ENCODE measurements at regions not wholly inside any gene's neighbourhood (a gene's known extent, or its start where the extent isn't known, plus 50 kb on each side); places are given as distances from the start of the nearest gene placed in this dataset.
"Not testable (repeated sequence)": the region's sequence is repeated elsewhere in the genome, so short reads cannot be mapped to it uniquely, and the experiment has no call there.

DNA sequence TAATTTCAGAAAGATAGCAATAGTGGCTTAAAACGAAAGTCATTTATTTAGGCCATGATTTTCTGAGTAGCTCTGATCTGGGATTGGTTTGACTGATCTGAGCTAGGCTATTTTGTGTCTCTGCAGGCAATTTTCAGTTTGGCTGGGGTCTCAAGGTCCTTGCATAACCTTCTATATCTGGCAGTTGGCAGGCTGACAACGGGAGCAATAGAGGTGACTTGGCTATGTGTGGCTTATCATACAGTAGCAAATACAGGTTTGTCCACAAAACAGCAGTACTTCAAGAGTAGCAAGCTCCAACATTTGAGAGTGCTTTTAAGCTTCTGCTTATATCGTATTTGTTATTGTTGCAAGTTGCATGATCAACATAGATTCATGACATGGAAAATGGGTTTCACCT lies 1167.3 kb upstream of the CELF2 start:
- no peak for DNase-seq (ENCODE audit: extremely low read depth in 1 of 11, low read depth in 9 of 11, low spot score in 4 of 11)

DNA sequence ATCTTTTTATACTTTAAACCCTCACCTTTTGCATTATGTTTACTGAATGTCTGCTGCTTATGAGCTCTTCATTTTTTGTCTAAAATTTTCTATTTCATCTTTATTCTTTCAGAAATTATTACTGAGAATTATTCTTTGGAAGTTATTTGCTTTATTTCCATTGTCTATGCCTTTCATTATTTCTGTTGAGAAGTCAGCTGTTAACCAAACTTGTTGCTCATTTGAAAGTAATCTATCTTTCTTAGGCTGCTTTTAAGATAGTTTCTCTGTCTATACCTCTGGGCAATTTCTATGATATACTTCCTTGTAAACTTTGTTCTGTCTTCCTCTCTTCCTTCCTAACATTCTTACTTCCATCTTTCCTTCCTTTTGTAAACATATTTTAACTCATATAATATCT lies 1165.9 kb upstream of the CELF2 start:
- no peak for DNase-seq (ENCODE audit: extremely low read depth in 1 of 11, low read depth in 9 of 11, low spot score in 4 of 11)

DNA sequence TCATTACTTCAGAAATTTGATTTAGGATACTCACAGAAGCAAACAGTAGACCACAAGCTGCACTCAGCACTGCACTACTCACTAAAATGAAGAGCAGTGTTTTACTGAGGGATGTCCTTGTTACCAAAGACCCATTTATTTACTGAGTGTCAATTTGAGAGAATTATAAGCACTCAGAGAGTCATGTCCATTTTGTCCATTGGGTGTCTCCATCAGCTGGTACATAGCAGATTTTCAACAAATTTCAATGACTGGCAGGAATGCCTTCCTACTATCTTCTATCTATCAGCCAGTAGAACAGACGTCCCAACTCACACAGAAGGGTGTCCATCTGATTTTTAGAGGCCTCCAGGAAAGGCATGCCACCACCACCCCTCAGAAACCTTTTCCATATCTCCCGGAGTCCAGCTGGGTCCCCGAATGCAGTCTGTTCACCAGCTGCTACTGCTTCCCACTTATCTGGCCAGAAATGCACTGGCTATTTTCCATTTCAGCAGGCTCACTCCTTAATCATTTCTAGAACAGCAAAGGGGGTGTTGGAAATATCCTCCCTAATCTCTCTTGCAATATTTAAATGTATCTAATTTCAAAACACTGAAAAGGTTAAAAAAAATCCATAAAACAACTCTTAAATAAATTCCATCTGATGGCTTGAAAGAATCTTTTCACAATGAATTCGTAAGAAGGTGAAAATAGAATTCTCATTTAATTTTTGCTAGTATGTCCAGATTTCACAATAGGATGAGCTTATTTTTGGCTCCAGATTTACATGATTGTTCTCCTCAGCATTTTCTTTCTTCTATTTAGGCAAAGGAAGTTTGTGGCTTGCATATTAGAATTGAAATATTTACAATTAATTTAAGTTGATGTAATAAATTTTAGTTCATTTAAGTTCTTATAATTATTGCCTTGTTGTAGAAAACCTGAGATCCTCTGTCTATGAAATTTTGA lies 1164.0 kb upstream of the CELF2 start:
- DNase-seq (ENCODE audit: extremely low read depth in 1 of 11, low read depth in 9 of 11, low spot score in 4 of 11) = no peak

DNA sequence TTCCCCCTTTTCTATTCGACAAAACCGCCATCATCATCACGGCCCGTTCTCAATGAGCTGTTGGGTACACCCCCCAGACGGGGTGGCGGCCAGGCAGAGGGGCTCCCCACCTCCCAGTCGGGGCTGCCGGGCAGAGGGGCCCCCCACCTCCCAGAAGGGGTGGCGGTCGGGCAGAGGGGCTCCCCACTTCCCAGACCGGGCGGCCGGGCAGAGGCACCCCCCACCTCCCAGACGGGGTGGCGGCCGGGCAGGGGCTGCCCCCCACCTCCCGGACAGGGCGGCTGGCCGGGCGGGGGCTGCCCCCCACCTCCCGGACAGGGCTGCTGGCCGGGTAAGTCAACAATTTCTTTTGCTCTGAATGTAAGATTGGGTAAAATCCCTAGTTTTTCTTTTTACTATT lies 1162.2 kb upstream of the CELF2 start:
- DNase-seq (ENCODE audit: extremely low read depth in 1 of 11, low read depth in 9 of 11, low spot score in 4 of 11) = not testable (repeated sequence)

DNA sequence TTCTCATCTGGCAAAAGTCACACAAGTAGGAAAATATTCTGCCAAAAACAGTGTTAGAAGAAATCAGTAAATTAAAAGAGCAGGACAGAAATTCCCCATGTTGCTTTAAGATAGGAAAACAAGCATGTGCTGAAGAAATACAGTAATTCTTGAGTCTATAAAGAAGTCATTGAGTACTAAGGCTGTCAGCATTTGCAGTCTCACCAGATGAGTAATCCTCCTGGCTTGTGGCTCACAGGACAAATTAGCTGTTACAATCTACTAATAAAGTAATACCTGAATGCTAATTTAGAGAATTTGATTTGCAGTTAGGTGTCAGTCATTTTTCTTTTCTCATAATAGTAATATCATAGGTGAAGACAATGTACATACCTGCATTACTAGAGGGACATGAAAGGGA lies 1158.9 kb upstream of the CELF2 start:
- no peak for DNase-seq (ENCODE audit: extremely low read depth in 1 of 11, low read depth in 9 of 11, low spot score in 4 of 11)

DNA sequence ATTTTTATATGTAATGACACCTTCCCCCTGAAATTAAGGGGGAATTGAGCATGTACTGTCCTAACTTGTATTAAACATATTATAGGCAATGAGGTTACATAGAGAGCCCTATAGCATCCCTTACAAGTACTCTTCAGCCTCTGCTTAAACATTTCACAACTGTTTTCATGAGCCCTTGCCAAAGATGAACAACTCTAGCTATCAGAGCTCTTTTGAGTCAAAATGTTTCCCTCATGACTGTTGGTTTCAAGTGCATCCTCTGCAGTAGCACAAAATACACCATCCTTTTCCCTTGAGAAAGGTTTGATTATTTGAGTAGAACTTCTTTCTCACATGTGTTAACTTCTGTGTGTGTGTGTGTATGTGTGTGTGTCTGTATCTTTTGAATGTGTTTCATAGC lies 1157.6 kb upstream of the CELF2 start:
- DNase-seq (ENCODE audit: extremely low read depth in 1 of 11, low read depth in 9 of 11, low spot score in 4 of 11) = no peak

DNA sequence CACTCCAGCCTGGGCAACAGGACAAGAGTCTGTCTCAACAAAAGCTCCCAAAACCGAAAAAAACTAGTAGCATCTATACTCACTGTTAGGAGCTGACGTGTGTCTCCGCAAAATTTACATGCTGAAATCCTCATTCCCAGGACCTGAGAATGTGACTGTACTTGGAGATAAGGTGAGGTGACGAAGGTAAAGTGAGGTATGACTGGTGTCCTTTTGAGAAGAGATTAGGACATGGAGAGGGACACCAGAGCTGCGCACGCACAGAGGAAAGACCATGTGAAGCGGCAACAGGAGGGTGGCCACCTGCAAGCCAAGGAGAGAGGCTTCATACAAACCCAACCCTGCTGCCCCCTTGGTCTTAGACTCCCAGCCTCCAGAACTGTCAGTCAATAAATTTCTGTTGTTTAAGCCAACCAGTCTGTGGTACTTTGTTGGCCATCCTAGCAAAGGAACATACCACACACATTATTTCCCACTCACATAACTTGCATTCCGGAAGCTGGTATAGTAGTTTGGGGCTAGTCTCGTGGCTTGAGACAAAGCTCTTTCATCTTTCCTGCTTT lies 1154.0 kb upstream of the CELF2 start:
- no peak for DNase-seq (ENCODE audit: extremely low read depth in 1 of 11, low read depth in 9 of 11, low spot score in 4 of 11)

DNA sequence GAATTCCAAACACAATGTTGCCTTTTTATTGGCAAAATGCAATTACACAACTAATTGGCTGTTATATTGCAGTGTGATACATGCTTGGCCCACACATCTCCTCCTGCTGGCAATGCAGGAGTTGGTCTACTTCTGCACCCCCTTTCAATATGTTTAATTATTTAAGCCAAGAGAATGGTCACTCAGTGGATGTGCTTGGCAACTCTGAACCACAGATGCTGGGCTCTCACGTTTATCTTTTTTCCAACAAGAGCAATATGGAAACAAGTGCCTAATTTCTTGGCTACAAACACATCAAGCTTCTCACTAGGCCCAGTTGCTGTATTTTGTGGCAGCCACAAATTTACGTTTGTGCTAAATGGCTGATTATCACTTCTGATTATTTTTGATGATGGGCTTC lies 1149.2 kb upstream of the CELF2 start:
- DNase-seq (ENCODE audit: extremely low read depth in 1 of 11, low read depth in 9 of 11, low spot score in 4 of 11) = no peak

DNA sequence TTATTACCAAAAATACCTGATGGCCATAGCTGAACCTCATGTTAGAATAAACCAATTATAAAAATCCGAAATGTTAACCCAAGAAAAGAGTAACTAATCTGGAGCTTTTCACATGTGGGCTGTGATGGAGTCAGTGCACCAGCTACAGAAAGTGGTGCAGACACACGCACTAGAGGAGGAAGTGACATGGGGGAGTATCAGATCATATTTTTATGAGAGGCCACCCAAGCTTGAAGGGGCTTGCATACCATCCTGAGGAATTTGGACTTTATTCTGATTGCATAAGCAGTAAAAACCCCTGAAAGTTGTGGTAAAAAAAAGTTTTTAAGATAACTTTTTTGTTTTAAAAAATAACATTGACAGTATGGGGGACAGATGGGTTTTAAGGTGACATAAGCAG lies 1148.5 kb upstream of the CELF2 start:
- DNase-seq (ENCODE audit: extremely low read depth in 1 of 11, low read depth in 9 of 11, low spot score in 4 of 11) = peak in 4 of 11 donors; percentile 12 to 36 (median 23)

DNA sequence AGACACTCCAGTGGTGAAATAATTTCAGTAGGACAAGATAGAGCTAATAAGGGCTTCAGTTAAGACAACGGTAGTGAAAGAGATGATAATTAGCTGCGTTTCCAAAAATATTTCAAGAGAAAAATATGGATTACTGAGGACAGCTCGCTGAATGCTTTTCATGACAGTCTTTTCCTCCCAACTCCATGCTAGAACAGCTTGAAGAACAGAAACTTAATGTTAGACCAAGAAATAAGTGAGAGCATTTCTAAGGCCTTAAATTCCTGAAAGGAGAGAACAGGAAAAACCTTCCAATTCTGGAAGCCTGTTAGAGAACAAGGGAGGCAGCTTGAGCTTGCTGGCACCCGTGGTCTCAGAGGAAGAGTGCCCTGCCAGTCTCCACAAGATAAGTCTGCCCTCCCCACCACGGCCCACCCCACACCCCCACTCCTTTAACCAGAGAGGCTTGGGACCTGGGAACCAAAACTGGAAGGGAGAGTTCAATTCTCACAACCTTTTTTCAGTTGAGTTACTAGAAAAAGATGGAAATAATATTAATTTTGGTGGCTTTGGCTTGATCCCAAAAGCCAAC lies 1148.0 kb upstream of the CELF2 start:
- no peak for DNase-seq (ENCODE audit: extremely low read depth in 1 of 11, low read depth in 9 of 11, low spot score in 4 of 11)

DNA sequence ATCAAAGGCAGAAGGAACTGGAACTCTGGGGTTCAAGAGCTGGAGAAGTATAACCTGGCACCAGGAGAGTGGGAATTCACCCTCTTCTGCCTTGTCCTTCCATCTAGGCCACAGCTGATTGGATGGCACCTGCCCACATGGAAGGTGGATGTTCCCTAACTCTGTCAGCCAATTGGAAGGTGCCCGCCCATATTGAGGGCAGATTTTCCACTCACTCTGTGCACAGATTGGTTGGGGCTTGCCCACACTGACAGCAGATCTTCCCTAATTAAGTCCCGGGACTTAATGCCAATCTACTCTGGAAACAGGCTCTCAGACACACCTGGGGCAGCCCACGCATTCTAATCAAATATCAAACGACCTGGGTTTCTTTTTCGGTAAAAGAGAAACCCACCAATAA lies 1142.3 kb upstream of the CELF2 start:
- no peak for DNase-seq (ENCODE audit: extremely low read depth in 1 of 11, low read depth in 9 of 11, low spot score in 4 of 11)

DNA sequence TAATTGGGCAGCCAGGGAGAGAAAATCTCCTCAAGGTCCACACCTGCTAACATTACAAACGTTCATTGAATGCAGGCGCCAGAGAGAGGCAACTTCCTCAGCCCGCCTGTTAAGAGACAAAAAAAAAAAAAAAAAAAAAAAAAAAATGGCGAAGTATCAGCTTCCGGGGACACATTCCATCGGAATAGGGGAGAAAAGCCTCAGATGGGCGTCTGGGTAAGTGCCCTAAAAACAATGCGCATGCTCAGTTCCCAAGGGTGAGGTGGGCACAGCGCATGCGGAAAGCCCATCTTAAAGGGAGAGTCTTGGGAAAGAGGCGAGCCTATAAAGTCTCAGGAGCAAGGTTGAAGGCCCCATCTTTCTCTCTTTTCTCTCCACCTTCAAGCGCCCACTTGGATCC lies 1139.7 kb upstream of the CELF2 start:
- DNase-seq (ENCODE audit: extremely low read depth in 1 of 11, low read depth in 9 of 11, low spot score in 4 of 11) = no peak

DNA sequence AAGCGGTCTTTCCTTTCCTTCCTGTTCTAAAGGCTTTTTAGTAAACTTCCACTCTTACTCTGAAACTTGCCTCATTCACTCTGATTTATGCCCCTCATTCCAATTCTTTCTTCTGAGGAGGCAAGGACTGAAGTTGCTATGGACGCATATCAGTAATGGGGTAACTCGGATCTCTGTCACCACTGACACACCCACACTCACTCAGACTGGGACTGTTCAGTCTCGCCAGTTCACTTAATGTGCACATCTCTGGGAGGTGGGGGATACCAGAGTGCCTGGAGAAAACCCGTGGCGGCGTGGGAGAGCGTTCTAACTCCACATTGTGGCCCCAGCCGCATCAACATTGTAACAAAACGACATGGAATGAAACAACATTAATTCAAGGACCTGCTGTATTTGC lies 1139.3 kb upstream of the CELF2 start:
- DNase-seq (ENCODE audit: extremely low read depth in 1 of 11, low read depth in 9 of 11, low spot score in 4 of 11) = no peak

DNA sequence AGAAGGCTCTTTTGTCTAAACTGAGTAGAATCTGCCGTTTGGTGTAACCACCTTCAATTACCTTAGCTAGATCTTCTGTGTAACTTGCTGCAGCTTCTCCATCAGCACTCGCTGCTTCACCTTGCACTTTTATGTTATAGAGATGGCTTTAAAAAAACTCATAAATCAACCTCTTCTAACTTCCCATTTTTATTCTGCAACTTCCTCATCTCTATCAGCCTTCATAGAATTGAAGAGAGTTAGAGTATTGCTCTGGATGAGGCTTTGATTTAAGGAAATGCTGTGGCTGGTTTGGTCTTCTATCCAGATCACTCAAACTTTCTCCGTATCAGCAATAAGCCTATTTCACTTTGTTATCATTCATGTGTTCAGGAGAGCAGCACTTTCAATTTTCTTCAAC lies 1131.9 kb upstream of the CELF2 start:
- DNase-seq (ENCODE audit: extremely low read depth in 1 of 11, low read depth in 9 of 11, low spot score in 4 of 11) = no peak

DNA sequence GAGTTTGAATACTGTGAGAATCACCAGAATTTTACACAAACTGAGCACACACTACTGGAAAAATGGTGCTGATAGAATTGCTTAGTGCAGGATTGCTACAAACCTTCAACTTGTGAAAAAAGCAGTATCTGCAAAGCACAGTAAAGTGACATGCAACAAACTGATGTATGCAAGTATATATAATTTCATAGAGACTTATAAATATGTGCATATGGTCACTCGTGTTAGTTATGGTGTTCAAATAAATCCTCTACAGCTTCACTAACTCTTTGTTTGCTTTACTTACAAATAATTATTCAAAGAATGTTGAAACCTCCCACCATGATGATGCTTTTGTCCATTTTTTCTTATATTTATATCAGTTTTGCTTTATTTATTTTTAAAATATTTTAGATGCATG lies 1130.9 kb upstream of the CELF2 start:
- DNase-seq (ENCODE audit: extremely low read depth in 1 of 11, low read depth in 9 of 11, low spot score in 4 of 11) = no peak

DNA sequence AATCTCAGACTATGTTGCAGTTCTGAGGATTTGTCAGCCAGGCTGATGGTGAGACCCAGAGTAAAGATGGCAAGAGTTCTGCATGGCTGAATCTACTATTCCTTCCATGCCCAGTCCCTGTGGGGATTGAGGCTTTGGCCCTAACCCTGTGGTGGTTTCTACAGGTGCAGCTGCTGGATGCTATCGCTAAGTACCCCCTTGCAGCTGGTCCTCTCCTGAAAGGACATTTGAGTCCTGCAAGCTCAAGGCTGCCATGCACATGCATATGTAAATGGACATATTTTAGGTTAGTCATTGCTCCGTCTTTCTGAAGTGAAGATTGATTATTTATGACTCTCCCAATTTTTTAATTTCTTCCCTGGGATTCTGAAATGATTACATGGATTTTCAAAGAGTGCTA lies 1122.2 kb upstream of the CELF2 start:
- DNase-seq (ENCODE audit: extremely low read depth in 1 of 11, low read depth in 9 of 11, low spot score in 4 of 11) = no peak

DNA sequence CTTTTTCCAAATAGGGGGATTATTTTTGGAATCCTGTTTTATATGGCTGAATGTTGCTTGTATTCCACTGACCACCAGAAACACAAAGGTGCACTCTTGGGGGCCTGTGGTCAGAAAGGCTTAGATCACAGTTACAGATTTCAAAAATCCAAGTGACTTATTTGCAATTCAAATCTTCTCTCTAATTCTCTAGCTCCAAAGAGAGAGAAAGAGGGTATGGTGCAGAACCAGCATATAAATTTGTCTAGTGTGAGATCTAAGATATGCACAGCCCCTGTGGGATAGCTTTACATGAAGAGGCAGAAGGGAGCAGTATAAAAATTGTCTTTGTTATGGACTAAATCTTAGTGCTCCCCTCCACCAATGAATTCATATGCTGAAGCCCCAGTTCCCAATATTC lies 1121.7 kb upstream of the CELF2 start:
- no peak for DNase-seq (ENCODE audit: extremely low read depth in 1 of 11, low read depth in 9 of 11, low spot score in 4 of 11)

DNA sequence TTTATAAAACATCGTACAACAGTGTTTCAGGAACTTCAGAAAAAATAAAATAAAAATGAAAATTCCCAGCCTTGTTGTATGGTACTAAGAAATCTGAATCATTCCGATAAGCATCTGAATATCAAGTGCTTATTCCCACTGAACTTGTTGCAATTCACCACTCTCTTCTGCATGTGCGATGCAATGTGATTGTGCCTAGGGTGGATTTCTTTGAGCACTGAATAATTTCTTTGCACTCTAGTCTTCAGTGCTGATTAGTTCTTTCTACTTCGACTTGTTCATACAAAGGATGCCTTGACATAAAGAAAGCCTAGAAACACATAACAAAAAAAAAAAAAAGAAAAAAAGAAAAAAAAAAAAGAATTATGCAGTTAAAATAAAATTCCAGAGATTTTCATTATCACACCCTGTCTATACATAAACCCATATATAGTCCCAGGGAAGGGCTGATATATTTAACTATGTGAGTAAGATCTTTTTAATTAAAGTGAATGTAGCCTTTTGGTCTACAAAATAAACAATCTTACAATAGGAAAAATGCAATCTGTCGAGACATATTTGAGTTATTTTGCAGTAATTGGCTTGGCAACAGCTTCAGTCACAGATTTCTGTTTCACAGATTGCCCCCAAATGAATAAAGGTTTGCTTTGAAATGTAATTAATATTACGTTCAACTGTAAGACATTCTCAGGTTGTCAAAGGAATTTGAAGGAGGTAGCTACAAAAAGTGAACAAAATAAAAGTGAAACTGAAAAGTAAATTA lies 1118.9 kb upstream of the CELF2 start:
- no peak for DNase-seq (ENCODE audit: extremely low read depth in 1 of 11, low read depth in 9 of 11, low spot score in 4 of 11)

DNA sequence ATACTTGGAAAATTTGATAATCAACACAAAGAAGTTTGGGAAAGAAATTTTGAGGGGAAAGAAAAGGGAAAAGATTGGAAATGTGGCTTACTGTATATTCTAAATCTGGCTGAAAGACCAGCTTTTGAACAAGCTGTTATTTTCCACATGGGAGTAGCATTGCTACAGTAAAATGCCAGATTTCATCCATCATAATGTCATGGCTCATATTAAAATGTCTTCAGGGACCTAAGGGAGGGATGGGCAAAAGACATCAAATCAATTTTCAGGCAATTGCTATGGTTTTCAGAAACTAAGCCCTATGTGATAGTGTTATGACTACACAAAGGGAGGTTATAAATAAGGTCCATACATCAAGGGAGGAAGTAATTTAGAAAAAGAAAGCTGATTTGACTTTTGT lies 1116.9 kb upstream of the CELF2 start:
- peak; percentile 5 to 50 (median 18) for DNase-seq (ENCODE audit: extremely low read depth in 1 of 11, low read depth in 9 of 11, low spot score in 4 of 11)

DNA sequence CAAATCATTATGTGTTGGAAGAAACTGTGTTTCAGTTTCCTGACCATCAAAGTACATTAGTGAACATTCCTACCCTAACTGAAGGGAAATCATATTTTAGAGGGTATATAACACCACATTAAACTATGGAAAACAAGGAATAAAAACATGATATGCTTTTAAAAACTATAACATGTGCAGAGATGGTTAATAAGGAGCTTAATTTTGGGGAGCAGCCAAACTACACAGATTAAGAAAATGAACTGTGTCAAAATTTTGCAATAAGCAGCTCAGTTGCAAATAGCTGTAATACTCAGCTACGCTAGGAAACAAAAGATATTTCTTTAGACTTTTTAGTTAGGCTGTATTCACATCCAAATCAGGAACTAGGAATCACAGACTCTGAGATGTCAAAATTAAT lies 1115.7 kb upstream of the CELF2 start:
- no peak for DNase-seq (ENCODE audit: extremely low read depth in 1 of 11, low read depth in 9 of 11, low spot score in 4 of 11)

Measured in renal cortex interstitium (tissue), 11 donors.